ENCODE measurements at regions not wholly inside any gene's neighbourhood (a gene's known extent, or its start where the extent isn't known, plus 50 kb on each side); places are given as distances from the start of the nearest gene placed in this dataset.

DNA sequence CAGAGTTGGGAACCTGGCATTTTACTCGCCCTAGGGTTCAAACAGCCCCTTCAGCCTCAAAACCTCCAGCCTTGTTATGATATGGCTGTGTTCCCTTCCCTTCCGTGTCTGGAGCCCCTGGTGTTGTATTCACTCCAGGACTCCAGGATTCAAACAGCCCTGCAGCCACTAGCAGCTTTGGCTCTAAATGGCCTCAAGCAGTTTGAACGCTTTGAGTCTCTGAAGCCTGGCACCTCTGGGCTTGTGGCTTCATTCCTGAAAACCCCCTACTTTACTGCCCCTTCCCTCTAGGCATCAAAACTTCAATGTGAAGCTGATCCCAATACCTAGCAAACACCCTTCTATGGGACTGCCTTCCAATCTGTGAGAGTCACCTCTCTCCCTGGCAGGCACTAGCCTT lies 67.9 kb upstream of the RMST start:
- H3K36me3 ChIP-seq (ENCODE audit: control insufficient read depth in 2 of 2, insufficient read depth in 1 of 2, low read length in 2 of 2): no peaks in the 10 kb centered on the region
- no peaks in the 10 kb centered on the region for H3K4me1 ChIP-seq (ENCODE audit: control insufficient read depth, insufficient read depth, low read length)
- H3K9me3 ChIP-seq (ENCODE audit: control insufficient read depth, insufficient read depth, low read depth, low read length): no peaks in the 10 kb centered on the region
- POLR2A ChIA-PET: no interaction called here
- H3K27ac ChIP-seq (ENCODE audit: extremely low read depth, low read depth, low read length): no peak overlapping the region
- TF ChIP-seq, protein P1, sequence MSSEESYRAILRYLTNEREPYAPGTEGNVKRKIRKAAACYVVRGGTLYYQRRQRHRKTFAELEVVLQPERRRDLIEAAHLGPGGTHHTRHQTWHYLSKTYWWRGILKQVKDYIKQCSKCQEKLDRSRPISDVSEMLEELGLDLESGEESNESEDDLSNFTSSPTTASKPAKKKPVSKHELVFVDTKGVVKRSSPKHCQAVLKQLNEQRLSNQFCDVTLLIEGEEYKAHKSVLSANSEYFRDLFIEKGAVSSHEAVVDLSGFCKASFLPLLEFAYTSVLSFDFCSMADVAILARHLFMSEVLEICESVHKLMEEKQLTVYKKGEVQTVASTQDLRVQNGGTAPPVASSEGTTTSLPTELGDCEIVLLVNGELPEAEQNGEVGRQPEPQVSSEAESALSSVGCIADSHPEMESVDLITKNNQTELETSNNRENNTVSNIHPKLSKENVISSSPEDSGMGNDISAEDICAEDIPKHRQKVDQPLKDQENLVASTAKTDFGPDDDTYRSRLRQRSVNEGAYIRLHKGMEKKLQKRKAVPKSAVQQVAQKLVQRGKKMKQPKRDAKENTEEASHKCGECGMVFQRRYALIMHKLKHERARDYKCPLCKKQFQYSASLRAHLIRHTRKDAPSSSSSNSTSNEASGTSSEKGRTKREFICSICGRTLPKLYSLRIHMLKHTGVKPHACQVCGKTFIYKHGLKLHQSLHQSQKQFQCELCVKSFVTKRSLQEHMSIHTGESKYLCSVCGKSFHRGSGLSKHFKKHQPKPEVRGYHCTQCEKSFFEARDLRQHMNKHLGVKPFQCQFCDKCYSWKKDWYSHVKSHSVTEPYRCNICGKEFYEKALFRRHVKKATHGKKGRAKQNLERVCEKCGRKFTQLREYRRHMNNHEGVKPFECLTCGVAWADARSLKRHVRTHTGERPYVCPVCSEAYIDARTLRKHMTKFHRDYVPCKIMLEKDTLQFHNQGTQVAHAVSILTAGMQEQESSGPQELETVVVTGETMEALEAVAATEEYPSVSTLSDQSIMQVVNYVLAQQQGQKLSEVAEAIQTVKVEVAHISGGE (tag by site-specific recombination; conservative IDR thresholded peaks at IDR 0.05; ENCODE audit: low read depth): no peak
- no peak for TF ChIP-seq ZSCAN5A (tag by site-specific recombination; IDR thresholded peaks at IDR 0.05)
- no peak for TF ChIP-seq OVOL3 (tag by site-specific recombination; IDR thresholded peaks at IDR 0.05)
- TF ChIP-seq OSR2 (tag by site-specific recombination; IDR thresholded peaks at IDR 0.05): no peak
- no peak for TF ChIP-seq ZNF223 (tag by site-specific recombination; IDR thresholded peaks at IDR 0.05)
- TF ChIP-seq, protein P2, sequence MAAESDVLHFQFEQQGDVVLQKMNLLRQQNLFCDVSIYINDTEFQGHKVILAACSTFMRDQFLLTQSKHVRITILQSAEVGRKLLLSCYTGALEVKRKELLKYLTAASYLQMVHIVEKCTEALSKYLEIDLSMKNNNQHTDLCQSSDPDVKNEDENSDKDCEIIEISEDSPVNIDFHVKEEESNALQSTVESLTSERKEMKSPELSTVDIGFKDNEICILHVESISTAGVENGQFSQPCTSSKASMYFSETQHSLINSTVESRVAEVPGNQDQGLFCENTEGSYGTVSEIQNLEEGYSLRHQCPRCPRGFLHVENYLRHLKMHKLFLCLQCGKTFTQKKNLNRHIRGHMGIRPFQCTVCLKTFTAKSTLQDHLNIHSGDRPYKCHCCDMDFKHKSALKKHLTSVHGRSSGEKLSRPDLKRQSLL (tag by site-specific recombination; IDR thresholded peaks at IDR 0.05): no peak
- TF ChIP-seq ZNF530 (tag by site-specific recombination; IDR thresholded peaks at IDR 0.05; ENCODE audit: low read depth): no peak
- TF ChIP-seq ZNF202 (tag by site-specific recombination; IDR thresholded peaks at IDR 0.05; ENCODE audit: borderline replicate concordance): no peak
- TF ChIP-seq YY1 (tag by site-specific recombination; IDR thresholded peaks at IDR 0.05): no peak
- no peak for TF ChIP-seq PRDM2 (tag by site-specific recombination; IDR thresholded peaks at IDR 0.05; ENCODE audit: borderline replicate concordance)
- TF ChIP-seq ZNF518A (tag by site-specific recombination; conservative IDR thresholded peaks at IDR 0.05; ENCODE audit: low read depth): no peak
- no peak for TF ChIP-seq ZXDB (tag by site-specific recombination; IDR thresholded peaks at IDR 0.05)
- TF ChIP-seq KLF16 (tag by site-specific recombination; IDR thresholded peaks at IDR 0.05): no peak
- no peak for TF ChIP-seq ZNF558 (tag by site-specific recombination; IDR thresholded peaks at IDR 0.05)
- no peak for TF ChIP-seq ZNF621 (tag by site-specific recombination; IDR thresholded peaks at IDR 0.05)
- H3K4me3 ChIP-seq (ENCODE audit: low read depth, low read length): no peak overlapping the region
- CTCF ChIA-PET: interaction anchor here (2.1 kb wide), 1 partner anchor 9 kb away, joined by 6 read pairs; no protein-coding TSS in a partner anchor
